A549 (cell line): ENCODE measurements at regions not wholly inside any gene's neighbourhood (a gene's known extent, or its start where the extent isn't known, plus 50 kb on each side); places are given as distances from the start of the nearest gene placed in this dataset.
"Not testable (repeated sequence)": the region's sequence is repeated elsewhere in the genome, so short reads cannot be mapped to it uniquely, and the experiment has no call there.

ENCODE experiments used
- ATAC-seq, 2 experiments: fragments of 200-7000 bp in 1 of 2; fragments of >200 bp in 1 of 2; cut with Nextera tagmentation in 1 of 2; cut with Tn5 transposase in 1 of 2; 3 replicates each; pipeline versions ENCODE4 v1.8.0 to v1.9.1; 2018 to 2020; ENCODE audit warnings: mild to moderate bottlenecking in 1 of 2, moderate library complexity in 1 of 2
- CTCF ChIA-PET: fragments of 300-600 bp; sonication (Branson Sonifier 250); formaldehyde crosslinking; extraction: SDS; loops from one replicate; lab custom pipeline; 2021; ENCODE audit warnings: antibody characterized with exemption, inconsistent platforms; lab: Yijun Ruan, JAX
- POLR2A ChIA-PET: fragments of 350-600 bp; formaldehyde crosslinking; extraction: SDS; loops from one replicate; lab custom pipeline; 2021; ENCODE audit warnings: antibody characterized with exemption, inconsistent platforms; lab: Yijun Ruan, JAX
- DNase-seq, 2 experiments: peaks; one replicate each; pipeline versions ENCODE4 v3.0.0 to v3.0.0-alpha.2; 2011 to 2016; ENCODE audit warnings: low read depth in 1 of 2, low spot score in 1 of 2
- FAIRE-seq: peaks from 2 replicates; lab custom pipeline; 2011; peaks lifted over from hg19 to GRCh38; lab: Jason Lieb, UNC
- H3K27ac ChIP-seq, 2 experiments: fragments of >200 bp; sonication (Bioruptor Twin); formaldehyde crosslinking; 3 replicates each; pipeline ENCODE4 v1.5.1; 2016 to 2017
- H3K4me1 ChIP-seq: fragments of >200 bp; sonication (Bioruptor Twin); formaldehyde crosslinking; 3 replicates; pipeline ENCODE4 v1.6.1; 2016
- H3K4me2 ChIP-seq: fragments of >200 bp; sonication (Bioruptor Twin); formaldehyde crosslinking; 3 replicates; pipeline ENCODE4 v1.6.1; 2016
- H3K4me3 ChIP-seq: fragments of >200 bp; sonication (Bioruptor Twin); formaldehyde crosslinking; 3 replicates; pipeline ENCODE4 v1.5.1; 2016
- H3K9me3 ChIP-seq: fragments of >200 bp; sonication (Bioruptor Twin); formaldehyde crosslinking; 3 replicates; pipeline ENCODE4 v1.6.1; 2016
- CBX8 ChIP-seq: fragments of 200-600 bp; sonication (generic); IDR thresholded peaks from 2 replicates; pipeline ENCODE4 v1.6.1; 2016
- CEBPB ChIP-seq, 2 experiments: fragments of >200 bp in 1 of 2; sonication (Bioruptor Twin) in 1 of 2; formaldehyde crosslinking in 1 of 2; IDR thresholded peaks; 2 replicates each; pipeline ENCODE4 v1.6.1; 2012 to 2016
- EHF ChIP-seq: fragments of 250-450 bp; sonication (Bioruptor Pico); IDR thresholded peaks from 2 replicates; pipeline ENCODE4 v1.5.0; 2020; ENCODE audit warnings: mild to moderate bottlenecking
- EP300 ChIP-seq, 2 experiments: fragments of >200 bp; sonication (Bioruptor Twin); formaldehyde crosslinking; IDR thresholded peaks; 2 replicates in 1 of 2; 3 replicates in 1 of 2; pipeline ENCODE4 v1.6.1; 2016 to 2017
- FOSB ChIP-seq: fragments of 250-450 bp; sonication (Bioruptor Pico); IDR thresholded peaks from 2 replicates; pipeline ENCODE4 v1.5.0; 2020; ENCODE audit warnings: mild to moderate bottlenecking, moderate library complexity
- FOSL2 ChIP-seq, 2 experiments: fragments of 450-650 bp in 1 of 2; fragments of >200 bp in 1 of 2; sonication (Bioruptor Twin) in 1 of 2; formaldehyde crosslinking; IDR thresholded peaks; 2 replicates each; pipeline versions ENCODE4 v1.5.0 to v1.6.1; 2016 to 2020; ENCODE audit warnings: mild to moderate bottlenecking in 1 of 2, moderate library complexity in 1 of 2
- FOXS1 ChIP-seq: fragments of 250-450 bp; sonication (Bioruptor Pico); IDR thresholded peaks from 2 replicates; pipeline ENCODE4 v1.5.0; 2020; ENCODE audit warnings: mild to moderate bottlenecking, moderate library complexity
- NFE2L2 ChIP-seq: fragments of 150-350 bp; conservative IDR thresholded peaks from 2 replicates; pipeline ENCODE4 v1.6.1; 2014; ENCODE audit warnings: low read length
- PHF8 ChIP-seq: fragments of 200-600 bp; sonication (generic); IDR thresholded peaks from 2 replicates; pipeline ENCODE4 v1.6.1; 2016; ENCODE audit warnings: low read depth, mild to moderate bottlenecking, antibody characterized with exemption, moderate library complexity, borderline replicate concordance
- POLR2AphosphoS2 ChIP-seq: conservative IDR thresholded peaks from 2 replicates; pipeline ENCODE4 v1.6.1; 2012; ENCODE audit warnings: low read length, improper control_type of control experiment, inconsistent platforms
- RARB ChIP-seq: fragments of 250-450 bp; sonication (Bioruptor Pico); IDR thresholded peaks from 2 replicates; pipeline ENCODE4 v1.8.0; 2021; ENCODE audit warnings: mild to moderate bottlenecking, moderate library complexity
- RCOR1 ChIP-seq: fragments of 150-350 bp; IDR thresholded peaks from 2 replicates; pipeline ENCODE4 v1.6.1; 2014; ENCODE audit warnings: antibody characterized with exemption, low read length, low read depth
- SMC3 ChIP-seq: fragments of >200 bp; sonication (Bioruptor Twin); formaldehyde crosslinking; IDR thresholded peaks from 3 replicates; pipeline ENCODE4 v1.6.1; 2018; ENCODE audit warnings: inconsistent platforms
- TFCP2L1 ChIP-seq: fragments of 250-450 bp; sonication (Bioruptor Pico); IDR thresholded peaks from 2 replicates; pipeline ENCODE4 v1.5.0; 2021; ENCODE audit warnings: mild to moderate bottlenecking
- WGBS: methylation state at CpG from one replicate; pipeline ENCODE4 v1.1.6; 2017; ENCODE audit errors: missing lambda C conversion rate; 5-methylcytosine and 5-hydroxymethylcytosine counted together
- TF ChIP-seq, protein P1 (sequence below): fragments of >200 bp; sonication (Bioruptor Twin); formaldehyde crosslinking; IDR thresholded peaks from 2 replicates; pipeline ENCODE4 v1.6.1; 2016
- TF ChIP-seq, protein P2 (sequence below): fragments of >200 bp; sonication (Bioruptor Twin); formaldehyde crosslinking; IDR thresholded peaks from 3 replicates; pipeline ENCODE4 v1.6.1; 2016
- TF ChIP-seq, protein P3 (sequence below): IDR thresholded peaks from 2 replicates; pipeline ENCODE4 v1.6.1; 2012
- TF ChIP-seq, protein P4 (sequence below): fragments of 250-450 bp; sonication (Bioruptor Pico); IDR thresholded peaks from 2 replicates; pipeline ENCODE4 v1.5.0; 2020; ENCODE audit warnings: low read depth, mild to moderate bottlenecking, moderate library complexity
- TF ChIP-seq, protein P5 (sequence below): IDR thresholded peaks from 2 replicates; pipeline ENCODE4 v1.6.1; 2012; ENCODE audit warnings: low read depth, borderline replicate concordance

DNA sequence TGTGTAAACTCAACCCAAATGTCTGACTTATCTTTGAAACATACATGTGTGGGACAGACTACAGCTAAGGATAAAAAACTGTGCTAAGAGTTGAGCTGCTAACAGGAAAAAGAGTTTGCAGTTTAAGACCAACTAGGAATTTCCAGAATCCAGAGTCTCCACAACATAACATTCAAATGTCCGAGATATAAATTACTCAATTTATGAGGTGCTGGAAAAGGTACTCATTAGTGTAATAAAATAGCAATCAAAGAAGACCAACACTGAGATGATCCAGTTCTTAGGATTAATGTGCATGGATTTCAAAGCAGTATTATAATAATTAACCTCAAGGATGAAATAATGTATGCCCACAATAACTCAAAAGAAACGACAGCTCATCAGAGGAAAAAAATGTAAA lies 426.5 kb upstream of the KCNMB2 start:
- Histone ChIP-seq H3K27ac (no peak overlapping the region), H3K4me3 (no peak overlapping the region), H3K9me3 (no peaks in the 10 kb centered on the region)
- FAIRE-seq: no peak
- whole genome bisulfite sequencing: 69% methylated on average over 2 of the region's 2 CpGs
- TF ChIP-seq EP300 (IDR thresholded peaks at IDR 0.05): no peak
- TF ChIP-seq, all 56 proteins: peak for 0
- POLR2A ChIA-PET: no interaction called here
- ATAC-seq (no peak), DNase-seq (no peak)
- H3K4me2 ChIP-seq: no peak overlapping the region
- CTCF ChIA-PET: no interaction called here
- H3K4me1 ChIP-seq: no peaks in the 10 kb centered on the region

DNA sequence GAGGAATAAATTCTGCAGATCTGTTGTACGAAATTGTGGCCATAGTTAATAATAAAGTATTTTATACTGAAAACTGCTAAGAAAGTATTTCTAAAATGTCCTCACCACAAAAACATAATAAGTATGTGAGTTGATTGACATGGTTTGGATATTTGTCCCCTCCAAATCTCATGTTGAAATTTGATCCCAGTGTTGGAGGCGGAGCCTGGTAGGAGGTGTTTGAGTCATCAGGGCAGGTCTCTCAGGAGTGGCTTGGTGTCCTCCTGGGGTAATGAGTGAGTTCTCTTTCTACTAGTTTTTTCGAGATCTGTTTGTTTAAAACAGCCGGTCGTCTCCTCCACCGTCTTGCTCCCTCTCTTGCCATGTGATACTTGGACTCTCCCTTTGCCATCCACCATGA lies 424.1 kb upstream of the KCNMB2 start:
- no peak for ATAC-seq
- no peaks in the 10 kb centered on the region for H3K4me1 ChIP-seq
- DNase-seq: no peak
- CTCF ChIA-PET: no interaction called here
- POLR2A ChIA-PET: no interaction called here
- H3K4me2 ChIP-seq: no peak overlapping the region
- no peak for FAIRE-seq
- no peaks in the 10 kb centered on the region for H3K9me3 ChIP-seq
- TF ChIP-seq CBX8 (no peak), FOSB (CRISPR knock-in tag) (no peak), FOSL2 (IDR thresholded peaks at IDR 0.05) (no peak), FOSL2 (CRISPR knock-in tag; IDR thresholded peaks at IDR 0.05) (no peak), RCOR1 (no peak), CEBPB (IDR thresholded peaks at IDR 0.05) (no peak), NFE2L2 (no peak), FOXS1 (CRISPR knock-in tag) (no peak), RARB (CRISPR knock-in tag) (no peak), POLR2AphosphoS2 (no peak), SMC3 (no peak), PHF8 (no peak), TFCP2L1 (no peak), EHF (CRISPR knock-in tag) (no peak)
- TF ChIP-seq, protein P1, sequence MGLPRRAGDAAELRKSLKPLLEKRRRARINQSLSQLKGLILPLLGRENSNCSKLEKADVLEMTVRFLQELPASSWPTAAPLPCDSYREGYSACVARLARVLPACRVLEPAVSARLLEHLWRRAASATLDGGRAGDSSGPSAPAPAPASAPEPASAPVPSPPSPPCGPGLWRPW: no peak
- TF ChIP-seq, protein P2, sequence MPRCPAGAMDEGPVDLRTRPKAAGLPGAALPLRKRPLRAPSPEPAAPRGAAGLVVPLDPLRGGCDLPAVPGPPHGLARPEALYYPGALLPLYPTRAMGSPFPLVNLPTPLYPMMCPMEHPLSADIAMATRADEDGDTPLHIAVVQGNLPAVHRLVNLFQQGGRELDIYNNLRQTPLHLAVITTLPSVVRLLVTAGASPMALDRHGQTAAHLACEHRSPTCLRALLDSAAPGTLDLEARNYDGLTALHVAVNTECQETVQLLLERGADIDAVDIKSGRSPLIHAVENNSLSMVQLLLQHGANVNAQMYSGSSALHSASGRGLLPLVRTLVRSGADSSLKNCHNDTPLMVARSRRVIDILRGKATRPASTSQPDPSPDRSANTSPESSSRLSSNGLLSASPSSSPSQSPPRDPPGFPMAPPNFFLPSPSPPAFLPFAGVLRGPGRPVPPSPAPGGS: no peak
- TF ChIP-seq, protein P3, sequence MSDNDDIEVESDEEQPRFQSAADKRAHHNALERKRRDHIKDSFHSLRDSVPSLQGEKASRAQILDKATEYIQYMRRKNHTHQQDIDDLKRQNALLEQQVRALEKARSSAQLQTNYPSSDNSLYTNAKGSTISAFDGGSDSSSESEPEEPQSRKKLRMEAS: no peak
- TF ChIP-seq, protein P4, sequence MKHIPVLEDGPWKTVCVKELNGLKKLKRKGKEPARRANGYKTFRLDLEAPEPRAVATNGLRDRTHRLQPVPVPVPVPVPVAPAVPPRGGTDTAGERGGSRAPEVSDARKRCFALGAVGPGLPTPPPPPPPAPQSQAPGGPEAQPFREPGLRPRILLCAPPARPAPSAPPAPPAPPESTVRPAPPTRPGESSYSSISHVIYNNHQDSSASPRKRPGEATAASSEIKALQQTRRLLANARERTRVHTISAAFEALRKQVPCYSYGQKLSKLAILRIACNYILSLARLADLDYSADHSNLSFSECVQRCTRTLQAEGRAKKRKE (CRISPR knock-in tag): no peak
- TF ChIP-seq, protein P5, sequence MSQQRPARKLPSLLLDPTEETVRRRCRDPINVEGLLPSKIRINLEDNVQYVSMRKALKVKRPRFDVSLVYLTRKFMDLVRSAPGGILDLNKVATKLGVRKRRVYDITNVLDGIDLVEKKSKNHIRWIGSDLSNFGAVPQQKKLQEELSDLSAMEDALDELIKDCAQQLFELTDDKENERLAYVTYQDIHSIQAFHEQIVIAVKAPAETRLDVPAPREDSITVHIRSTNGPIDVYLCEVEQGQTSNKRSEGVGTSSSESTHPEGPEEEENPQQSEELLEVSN: no peak
- no peak overlapping the region for H3K27ac ChIP-seq
- 92% methylated on average over 6 of the region's 6 CpGs for WGBS
- H3K4me3 ChIP-seq: no peak overlapping the region

DNA sequence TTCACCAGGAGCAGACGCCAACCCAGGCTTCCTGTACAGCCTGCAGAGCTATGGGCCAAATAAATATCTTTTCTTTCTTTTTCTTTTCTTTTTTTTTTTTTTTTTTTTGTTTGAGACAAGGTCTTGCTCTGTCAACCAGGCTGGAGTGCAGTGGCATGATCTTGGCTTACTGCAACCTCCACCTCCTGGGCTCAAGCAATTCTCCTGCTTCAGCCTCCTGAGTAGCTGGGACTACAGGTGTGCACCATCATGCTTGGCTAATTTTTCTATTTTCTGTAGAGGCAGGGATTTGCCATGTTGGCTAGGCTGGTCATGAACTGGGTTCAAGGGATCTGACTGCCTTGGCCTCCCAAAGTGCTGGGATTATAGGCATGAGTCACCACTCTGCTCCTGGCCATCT lies 423.7 kb upstream of the KCNMB2 start:
- FAIRE-seq, H3K9me3 ChIP-seq, H3K4me1 ChIP-seq, H3K27ac ChIP-seq, CTCF ChIA-PET, POLR2A ChIA-PET, DNase-seq, ATAC-seq, H3K4me3 ChIP-seq, H3K4me2 ChIP-seq: not testable (repeated sequence)
- WGBS: 95% methylated on average over 1 of the region's 1 CpG
